Renal cortical epithelial cell (primary cell): ENCODE measurements at regions not wholly inside any gene's neighbourhood (a gene's known extent, or its start where the extent isn't known, plus 50 kb on each side); places are given as distances from the start of the nearest gene placed in this dataset.

Source experiments
- DNase-seq: peaks from one replicate; pipeline ENCODE4 v3.0.0-alpha.2; 2011; ENCODE audit warnings: low read depth

DNA sequence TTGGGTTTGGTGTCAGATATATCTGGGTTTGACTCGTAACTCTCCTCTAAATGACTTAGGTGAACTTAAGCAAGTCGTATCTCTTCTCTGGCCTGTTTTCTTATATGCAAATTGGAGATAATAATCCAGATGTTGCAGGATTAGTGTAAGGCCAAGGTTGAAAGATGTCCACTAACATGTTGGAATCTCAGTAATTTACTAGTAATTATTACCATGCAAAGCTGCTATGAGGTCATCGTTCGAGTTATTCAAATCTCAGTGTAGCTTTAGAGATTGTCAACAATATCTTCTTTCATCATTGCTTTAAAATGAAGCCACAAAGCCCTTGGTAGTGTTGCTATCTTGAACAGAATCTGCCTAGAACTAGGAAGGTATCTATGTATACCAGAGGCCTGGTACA is 437.7 kb upstream of the KLF4 start:
- no peak for DNase-seq

DNA sequence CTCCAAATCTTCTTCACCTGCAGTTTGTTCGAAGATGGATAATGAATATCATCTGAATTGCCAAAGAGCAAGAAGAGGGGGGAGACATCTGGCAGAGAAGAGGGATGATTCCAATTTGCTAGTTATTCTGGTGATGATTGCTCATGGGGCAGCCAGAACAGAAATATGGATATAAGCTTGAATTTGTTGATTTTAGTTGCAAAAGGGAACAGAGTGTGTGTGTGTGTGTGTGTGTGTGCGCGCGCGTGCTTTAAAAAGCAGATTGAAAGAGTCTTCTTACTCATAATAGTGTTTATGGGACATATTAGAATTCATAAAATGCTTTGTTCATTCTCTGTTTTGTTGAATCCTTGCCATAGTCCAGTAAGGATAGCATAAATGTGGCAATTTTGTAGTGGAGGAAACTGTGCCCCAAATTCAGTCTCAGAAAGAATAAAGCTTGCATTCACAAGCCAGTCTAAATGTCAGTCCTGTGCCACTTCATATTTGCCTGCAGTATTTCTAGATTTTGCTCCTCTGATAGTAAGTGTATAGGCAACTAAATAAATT is 436.3 kb upstream of the KLF4 start:
- no peak for DNase-seq

GRCh38 chr9:107922260-107922659 is 432.7 kb upstream of the KLF4 start:
- no peak for DNase-seq

DNA sequence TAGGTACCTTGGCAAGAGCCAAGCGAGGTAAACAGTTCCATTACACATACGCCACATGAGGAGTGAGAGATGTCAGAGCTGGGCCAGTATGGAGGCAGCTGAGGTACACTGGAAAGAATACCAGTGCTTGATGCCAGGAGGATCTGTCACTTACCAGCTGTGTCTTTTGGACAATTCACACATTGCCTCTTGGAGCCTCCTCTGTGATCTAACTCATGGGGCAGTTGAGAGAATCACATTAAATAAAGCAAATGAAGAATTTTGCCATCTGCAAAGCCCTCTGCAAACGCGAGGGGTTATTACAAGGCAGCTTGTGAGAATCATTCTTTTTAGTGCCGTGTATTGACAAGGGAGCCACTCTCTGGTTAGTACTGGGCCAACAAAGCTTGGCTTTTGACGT is 429.7 kb upstream of the KLF4 start:
- DNase-seq = no peak

GRCh38 chr9:107918749-107919148 is 429.2 kb upstream of the KLF4 start:
- DNase-seq = no peak

DNA sequence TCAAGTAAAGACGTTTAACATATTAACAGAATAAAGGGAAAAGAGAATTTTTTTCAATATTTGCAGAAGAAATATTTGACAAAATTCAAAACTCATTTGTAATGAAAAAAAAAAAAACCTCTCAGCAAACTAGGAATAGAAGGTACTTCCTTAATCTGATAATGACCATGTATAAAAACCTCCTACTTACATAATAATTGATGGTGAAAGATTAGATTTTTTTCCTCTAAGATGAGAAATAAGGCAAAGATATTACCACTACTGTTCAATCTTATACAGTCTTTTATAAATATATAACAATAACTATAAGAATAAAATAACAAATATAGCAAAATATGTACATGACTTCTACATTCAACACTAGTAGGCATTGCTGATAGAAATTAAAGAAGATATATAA is 424.6 kb upstream of the KLF4 start:
- no peak for DNase-seq

DNA sequence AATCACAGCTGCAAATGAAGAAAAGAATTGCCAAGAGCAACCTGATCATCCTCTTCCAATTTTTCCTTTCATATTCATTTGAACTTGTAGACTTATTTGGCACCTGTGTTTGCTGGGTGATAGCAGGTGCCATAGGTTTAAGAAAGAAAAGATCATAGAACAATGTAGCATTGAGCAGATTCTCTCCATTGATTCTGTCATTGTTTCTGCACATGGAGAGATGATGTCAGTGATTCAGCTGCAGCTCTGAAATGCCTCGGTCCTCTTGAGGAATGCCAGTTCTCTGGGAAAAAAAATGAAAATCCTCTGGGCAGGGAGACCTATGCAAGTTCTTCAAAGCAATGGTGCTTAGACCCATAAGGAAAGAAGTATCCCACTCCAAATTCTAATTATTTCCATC is 418.1 kb upstream of the KLF4 start:
- peak; percentile 28 for DNase-seq

- DNase-seq = no peak
These were observed 417.7 kb upstream of the KLF4 start for GRCh38 chr9:107907255-107907654.

DNA sequence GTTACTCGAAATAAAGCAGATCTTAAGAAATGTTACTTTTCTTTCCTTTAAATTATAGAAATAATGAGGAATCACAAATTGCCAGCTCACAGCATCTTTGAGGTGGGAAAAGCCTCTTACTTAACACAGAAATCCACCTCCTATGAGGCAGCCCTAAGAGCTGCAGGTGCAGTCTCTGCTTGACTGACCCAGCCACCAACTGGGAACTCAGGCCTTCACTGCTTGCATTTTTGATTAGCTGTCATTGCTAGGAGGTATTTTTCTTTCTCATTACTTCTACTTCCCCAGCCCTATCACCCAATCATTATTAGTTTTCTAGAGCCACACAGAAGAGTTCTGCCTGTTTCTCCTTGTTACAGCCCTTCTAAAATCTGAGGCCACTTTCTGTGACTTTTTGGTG is 416.5 kb upstream of the KLF4 start:
- DNase-seq = peak; percentile 13

GRCh38 chr9:107905308-107906020 is 415.9 kb upstream of the KLF4 start:
- no peak for DNase-seq

GRCh38 chr9:107899961-107900330 is 410.4 kb upstream of the KLF4 start:
- no peak for DNase-seq

DNA sequence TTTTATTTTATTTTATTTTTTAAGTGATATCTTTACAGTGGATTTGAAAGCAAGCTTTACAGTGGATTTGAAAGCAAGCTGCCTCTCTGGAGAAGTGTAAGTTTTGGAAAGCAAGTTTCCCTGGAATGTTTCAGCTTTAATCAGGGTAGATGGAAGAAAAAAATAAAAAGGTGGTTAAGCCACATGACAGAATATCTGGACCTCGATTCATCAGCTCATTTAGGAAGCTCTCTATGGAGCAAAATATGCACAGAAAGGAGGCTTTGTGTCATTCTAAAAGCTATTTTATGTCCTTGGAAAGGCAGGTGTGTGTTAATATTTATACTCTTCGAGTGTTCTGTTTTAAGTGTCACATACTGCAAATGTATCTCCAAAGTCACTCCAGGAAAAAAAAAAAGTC is 409.2 kb upstream of the KLF4 start:
- DNase-seq = peak; percentile 35

- DNase-seq = no peak
These were observed 407.0 kb upstream of the KLF4 start for GRCh38 chr9:107896544-107896943.

GRCh38 chr9:107895501-107896001 is 406.0 kb upstream of the KLF4 start:
- no peak for DNase-seq

GRCh38 chr9:107894572-107895261 is 405.1 kb upstream of the KLF4 start:
- DNase-seq = no peak

DNA sequence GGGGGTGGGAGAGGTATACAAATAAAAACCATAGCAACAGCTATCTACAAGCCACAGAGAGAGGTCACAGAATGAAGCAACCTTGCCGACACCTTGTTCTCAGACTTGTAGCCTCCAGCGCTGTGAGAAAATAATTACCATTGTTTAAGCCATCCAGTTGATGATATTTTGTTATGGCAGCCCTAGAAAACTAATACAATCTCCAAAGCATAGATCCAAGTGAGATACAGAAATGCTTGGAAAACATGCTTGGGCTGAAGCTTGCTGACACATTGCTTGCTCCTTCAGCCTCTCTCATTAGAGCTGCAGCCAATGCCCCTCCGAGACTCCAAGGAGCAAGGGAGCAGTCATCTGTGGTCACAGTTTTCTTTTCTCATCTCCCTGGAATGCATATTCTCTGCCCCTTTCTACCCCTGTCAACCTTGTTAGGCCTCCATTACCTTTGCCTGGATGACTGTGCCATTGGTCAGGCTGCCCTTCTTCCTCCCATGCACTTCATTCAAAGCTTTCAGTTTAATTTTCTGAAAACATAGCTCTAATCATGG is 401.4 kb upstream of the KLF4 start:
- peak; percentile 69 for DNase-seq

DNA sequence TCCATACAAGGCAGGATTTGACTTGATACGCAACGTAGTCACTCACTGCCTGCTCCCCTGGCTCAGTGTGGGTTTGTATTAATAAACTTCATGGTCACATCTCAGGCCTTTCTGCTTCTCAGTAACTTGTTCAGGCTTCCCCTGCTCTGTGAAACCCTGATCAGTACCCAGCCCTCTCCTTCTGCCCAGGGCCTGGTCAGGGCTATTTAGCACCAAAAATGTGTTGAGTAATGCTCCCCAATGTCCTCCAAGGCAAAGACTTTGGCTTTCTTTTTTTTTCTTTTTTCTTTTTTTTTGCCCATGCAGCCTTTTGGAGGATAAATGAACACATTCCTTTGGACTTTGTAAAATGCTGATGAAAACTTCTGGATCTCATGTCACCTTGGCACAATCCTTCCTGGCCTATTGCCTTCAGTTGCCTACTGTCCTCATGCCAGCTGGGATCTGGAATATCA is 399.2 kb upstream of the KLF4 start:
- DNase-seq = no peak

DNA sequence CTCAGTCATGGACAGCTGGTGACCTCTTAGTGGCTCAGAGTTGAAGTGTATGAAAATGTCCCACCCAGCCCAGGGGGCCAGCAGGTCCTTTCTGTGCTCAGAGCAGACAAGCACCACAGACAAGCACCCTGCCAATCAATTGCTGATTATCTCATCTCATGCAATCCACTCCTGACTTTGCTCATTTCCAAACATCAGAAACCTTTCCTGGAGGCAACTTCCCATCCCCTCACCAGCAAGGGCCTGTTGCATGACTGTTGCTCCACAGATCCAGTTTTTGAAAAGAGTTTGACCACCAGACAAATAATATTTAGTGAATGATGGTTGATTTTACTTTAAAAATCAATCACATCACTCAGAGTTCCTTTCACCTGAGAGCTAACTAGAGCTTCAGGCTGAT is 397.3 kb upstream of the KLF4 start:
- DNase-seq = no peak

- DNase-seq = peak; percentile 22
These were observed 394.0 kb upstream of the KLF4 start for GRCh38 chr9:107883496-107884124.

- DNase-seq = no peak
These were observed 392.2 kb upstream of the KLF4 start for GRCh38 chr9:107881626-107882300.

- DNase-seq = no peak
These were observed 388.9 kb upstream of the KLF4 start for GRCh38 chr9:107878462-107878861.

- DNase-seq = no peak
These were observed 386.0 kb upstream of the KLF4 start for GRCh38 chr9:107875571-107875980.
